ENCODE measurements at regions not wholly inside any gene's neighbourhood (a gene's known extent, or its start where the extent isn't known, plus 50 kb on each side); places are given as distances from the start of the nearest gene placed in this dataset.
A peak's percentile ranks its signal among the peaks of the same experiment; 100 is the strongest.

DNA sequence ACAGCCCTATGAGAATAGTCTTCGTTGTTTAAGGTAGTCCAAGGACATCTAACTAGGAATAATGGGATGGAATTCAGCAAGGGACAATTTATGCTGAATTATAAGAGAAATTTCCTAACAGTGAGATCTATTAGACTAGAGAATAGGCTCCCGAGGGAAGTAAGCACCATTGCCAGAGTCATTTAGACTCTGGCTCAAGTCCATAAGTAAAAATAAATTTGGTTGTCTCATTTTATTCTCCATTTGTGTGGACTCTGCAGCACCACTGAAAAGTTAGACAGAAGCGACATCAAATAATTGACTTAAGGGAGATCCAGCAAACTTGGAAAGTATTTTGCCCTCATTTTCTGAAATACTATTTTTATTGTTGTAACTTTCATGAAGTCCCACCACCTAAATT lies 129.3 kb upstream of the SMIM21 start:
- DNase-seq = no peak

DNA sequence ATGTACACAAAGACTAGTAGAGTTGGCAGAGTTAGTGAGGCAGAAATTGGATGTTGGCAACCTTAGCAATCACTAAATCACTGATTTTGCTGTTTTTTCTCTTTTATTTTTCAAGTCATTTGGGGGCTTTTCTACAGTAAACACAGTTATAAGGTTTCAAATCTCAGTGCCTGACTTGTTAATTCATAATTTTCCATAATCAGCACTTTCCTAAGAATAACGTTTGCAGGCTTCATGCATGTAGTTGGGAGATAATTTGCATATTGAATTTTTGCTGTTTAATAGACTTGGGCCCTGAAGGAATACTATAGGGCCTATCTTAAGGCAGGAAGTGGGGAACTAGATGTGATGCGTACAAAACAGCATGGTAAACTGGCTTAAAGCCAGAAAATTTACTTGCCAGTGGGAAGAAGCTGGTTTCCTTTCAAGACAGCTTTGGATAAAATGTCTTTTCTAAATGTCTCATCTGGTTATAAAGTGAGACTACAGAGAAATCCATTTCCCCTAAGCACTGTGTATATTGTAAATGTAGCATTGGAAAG lies 127.2 kb upstream of the SMIM21 start:
- DNase-seq = no peak

DNA sequence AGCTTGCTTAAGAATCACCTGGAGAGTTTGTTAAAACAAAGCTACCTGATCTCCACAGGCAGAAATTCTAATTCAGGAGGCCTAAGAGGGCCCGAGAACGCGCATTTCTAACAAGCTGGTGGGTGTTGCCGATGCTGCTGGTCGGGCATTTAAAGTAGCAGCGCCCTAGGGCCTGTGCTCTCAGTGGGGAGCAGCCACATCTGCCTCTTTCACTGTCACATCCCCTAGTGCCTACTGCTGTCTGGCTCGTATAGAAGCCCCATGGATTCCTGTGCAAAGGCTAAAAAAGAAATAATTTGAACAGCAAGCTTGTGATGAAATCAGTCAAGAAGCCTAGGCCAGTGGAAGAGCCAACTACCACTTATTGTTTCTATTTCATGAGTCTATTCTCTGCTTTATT lies 126.7 kb upstream of the SMIM21 start:
- DNase-seq = no peak

DNA sequence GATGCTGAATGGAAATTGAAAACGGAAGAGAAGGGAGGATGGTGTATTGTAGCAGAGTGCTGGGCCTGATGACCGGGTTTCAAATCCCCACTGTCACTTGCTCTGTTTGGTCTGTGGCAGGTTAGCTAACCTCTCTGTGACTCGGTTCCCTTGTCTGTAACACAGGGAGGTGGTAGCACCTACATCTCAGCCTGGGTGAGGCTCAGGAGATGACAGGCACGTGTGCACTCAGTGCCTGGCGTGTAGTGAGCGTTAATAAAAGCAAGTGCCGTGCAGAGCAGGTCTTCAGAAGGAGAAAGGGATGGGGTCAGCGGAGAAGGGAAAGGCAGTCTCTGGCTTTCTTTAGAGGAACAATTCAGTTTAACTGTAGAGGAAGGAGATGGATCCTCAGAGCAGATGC lies 125.5 kb upstream of the SMIM21 start:
- DNase-seq = no peak

DNA sequence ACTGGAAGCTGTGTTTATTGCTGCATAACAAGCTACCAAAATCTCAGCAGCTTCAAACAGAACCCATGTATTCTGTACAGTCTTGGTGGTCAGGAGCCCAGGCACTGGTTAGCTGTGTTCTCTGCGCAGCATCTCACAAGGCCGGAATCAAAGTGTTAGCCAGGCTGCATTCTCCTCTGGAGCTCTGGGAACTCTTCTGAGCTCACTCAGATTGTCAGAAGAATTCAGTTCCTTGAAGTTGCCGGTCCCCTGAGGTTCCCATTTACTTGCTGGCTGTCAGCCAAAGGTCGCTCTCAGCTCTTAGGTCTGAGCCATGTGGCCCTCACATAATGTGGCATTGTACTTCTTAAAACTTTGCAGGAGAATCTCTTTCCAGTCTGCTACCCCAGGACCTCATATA lies 123.6 kb upstream of the SMIM21 start:
- no peak for DNase-seq

DNA sequence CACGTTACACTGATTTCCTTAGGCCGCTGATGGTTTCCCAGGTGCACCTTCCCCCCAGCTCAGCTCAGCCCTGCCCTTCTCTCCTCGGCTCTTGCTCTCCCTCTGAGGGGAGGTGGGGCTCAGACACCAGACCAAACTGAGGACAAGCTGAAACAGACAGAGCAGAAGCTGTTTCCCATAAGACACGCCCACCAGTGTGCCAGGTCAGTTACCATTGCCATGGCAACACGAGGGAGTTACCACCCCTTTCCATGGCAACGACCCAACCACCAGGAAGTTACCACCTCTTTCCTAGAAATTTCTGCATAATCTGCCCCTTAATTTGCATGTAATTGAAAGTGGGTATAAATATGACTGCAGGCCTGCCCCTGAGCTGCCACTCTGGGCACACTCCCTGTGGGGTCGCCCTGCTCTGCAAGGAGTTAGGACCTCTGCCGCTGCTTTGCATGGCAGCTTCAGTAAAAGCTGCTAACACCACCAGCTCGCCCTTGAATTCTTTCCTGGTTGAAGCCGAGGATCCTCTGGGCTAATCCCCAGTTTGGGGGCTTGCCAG lies 120.9 kb upstream of the SMIM21 start:
- peak; percentile 68 for DNase-seq

DNA sequence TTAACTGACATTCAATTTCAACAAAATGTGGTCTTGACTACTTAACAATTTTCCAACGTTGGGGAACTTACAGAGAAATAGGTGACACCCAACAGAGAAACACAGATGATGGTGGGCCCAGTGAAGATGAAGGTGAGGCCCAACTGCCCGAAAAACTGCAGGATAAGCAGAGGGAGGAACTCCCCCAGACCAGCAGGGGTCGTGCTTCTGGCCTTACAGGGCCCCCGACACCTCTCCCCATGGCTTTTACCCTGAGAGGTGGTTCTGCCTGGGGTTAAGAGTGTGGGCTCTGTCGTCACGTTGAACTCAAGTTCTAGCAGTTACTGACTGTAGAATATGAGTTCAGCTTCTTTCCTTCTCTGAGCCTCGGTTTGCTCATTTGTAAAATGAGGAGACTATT lies 119.5 kb upstream of the SMIM21 start:
- DNase-seq = no peak

DNA sequence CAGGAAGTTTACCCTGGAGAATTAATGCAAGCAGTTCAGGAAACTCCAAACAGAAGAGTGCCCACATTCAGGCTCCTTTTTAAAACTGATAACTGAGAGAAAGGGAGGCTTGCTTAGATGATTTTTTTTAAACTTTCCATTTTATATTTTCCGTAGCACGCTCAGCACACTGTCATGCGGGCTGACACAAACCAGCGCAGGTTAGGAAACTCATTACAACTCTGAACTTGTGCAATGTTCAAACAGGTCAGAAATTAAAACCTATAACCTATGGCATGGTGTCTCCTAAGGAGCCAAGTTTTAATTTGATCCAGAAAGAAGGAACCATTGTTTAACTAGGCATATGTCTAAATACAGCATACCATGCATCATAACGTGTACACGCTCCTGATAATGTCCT lies 117.7 kb upstream of the SMIM21 start:
- no peak for DNase-seq

DNA sequence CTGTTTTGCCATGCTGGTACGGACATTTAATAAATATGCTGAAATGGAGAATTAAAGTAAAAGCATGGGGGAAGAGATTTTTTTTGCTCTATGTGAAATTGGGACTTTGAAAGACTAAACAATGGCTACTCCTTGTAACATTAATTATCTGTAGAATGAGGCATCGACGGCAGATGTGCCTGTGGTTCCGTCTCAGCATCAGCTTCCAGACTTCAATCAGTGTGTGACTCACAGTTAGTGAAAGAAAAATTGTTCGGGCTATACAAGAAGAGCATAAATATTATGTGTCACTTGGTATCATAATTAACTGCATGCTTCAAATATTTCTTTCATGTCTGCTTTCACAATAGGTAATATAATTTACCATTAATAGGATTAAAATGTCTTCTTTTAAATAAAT lies 117.0 kb upstream of the SMIM21 start:
- no peak for DNase-seq

DNA sequence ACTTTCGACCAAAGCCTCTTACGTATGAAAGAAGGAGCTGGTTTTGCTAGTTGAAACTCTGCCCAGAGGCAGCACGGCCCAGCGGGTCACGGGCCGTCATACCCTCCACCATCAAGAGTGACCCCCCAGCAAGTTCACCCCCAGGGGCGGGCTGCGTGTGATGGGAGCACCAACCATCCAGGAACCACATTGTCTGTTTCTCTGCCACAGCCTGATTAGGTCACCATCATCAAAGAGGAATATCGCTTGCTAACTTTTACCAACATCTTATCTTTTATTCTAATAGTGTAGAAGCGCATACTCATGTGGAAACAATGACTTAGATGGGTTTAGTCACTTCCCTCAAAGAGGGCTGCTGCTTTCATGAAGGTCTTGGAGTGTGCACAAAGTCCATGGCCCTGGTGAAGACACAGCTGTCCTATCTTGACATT lies 116.6 kb upstream of the SMIM21 start:
- DNase-seq = no peak

DNA sequence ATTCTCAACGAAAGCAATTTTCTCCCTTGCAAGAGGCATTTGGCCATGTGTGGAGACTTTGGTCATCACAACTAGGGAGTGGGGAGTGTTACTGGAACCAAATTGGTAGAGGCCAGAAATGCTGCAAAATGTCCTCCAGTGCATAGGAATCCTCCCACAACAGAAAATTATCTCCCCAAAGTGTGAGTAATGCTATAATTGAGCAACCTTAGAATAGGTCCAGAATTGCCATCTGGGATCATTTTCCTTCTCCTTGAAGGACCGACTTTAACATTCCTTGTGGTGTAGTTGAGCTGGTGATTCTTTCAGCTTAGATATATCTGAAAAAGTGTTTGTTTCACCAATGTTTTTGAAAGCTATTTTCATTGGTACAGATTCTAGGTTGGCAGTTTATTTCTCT lies 111.2 kb upstream of the SMIM21 start:
- DNase-seq = no peak

DNA sequence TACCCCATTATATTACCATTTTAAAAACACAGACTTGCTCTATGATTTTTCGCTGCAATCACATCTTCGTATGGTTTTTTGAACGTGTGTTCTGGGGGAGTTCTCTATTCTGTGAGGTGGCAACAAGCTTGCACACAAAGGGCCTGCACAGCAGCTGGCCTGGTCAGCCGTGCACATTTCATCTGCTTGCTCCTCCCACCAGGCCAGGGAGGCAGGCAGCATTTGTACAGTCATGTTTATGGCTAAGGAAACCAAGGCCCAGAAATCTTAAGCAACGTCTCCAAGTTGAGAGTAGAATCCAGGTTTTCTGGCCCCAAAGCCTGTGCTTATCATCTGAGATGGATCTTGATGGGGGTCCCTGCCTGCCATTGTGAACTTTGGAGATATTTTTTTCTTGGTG lies 106.4 kb upstream of the SMIM21 start:
- no peak for DNase-seq

DNA sequence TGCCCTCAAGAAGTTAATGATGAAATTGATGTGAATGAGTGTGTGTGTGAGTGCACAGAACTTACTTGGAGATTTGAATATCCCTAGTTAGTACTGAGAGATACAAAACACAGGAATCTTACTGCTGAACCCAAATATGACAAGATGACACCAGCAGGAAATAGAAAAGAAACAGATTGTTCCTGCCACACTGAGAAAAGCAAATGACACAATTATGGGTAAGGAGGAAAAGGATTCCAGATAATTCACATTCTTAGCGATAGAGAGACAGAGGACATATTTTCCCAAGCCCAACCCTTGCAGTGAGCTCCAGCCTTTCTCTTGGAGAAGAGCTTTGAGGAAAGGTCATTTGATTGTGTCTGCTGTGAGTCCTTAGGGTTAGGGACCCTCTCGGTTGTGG lies 105.7 kb upstream of the SMIM21 start:
- no peak for DNase-seq

DNA sequence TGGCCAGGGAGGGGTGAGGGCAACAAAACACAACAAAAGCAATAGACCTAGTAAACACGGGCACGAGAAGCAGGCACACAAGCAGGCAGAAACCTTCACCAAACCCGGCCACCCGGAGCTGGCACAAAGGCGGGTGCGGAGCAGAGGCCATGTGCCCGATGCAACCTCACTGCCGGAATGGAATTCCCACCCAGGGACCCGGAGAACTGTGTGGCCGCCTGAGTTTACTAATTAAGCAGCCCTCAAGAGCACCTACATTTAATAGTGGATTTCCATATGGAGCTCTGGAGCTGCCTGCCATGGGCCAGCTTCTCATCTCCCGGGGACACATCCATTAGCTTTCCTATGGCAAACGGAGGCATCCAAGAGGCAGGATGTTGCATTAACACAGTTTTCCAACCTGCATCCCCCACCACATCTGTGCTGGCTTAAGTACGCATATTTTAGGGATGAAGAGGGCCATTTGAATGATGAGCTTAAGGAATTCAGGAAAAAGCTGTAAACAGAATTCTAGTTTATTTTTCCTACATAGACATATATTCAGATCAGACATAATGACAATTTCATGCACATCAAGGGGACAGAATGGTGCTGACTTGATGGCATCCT lies 104.5 kb upstream of the SMIM21 start:
- DNase-seq = no peak

DNA sequence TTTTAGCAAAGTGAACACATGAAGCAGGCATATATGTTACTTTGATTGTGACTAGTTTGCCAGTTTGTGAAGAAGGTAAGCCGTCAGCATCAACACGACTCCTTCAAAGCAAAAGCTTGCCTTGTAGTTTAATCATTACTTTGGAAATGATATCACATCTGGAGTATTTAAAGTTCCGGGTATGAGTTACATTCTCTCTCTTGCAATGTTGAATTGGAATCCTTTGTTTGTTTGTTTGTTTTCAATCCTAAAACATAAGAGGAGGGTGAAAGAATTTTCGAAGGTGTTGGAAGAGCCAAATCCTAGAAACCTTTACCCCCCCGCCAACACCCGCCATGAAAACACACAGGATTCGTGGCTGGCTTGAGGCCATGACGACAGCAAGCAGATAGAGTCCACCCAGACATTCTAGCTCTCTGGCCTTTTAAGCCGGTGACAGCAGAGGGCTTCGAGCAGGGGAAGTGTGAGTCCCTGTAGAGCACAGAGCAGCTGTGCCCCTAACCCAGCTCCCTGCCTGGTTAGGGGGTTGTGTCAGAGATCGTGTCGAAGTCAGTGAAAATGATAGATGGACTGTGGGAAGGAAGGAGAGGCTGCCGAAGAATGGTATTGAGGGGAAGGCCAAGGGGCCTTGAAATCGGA lies 103.8 kb upstream of the SMIM21 start:
- DNase-seq = no peak

DNA sequence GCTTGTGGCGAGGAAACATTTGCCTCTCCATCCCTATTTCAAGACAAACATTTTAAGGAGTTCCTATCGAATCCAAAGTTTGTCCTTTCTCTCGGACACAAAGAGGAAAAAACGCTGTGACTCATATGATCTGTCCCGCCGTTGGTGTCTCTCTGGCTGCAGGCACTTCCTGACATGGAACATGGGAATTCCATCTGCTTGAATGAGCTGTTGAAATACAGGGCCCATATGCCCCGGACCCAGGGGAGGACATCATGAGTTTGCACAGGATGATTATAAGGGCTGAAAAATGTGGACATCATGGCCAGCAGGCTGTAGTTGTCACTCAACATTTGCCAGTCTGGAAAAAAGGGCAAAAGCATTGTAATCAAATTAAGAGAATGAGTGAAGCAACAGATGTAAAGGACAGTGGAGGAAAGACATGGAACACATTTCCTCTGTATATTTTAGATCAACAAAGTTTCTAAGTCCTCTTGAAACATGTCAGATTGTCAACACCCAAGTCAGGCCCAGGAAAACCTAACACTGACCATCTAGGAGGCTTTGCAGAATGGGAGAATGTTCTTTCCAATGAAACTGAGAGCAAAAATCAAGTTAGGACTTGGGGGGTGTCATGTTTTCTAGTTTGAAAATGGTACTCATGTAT lies 103.2 kb upstream of the SMIM21 start:
- DNase-seq = no peak

DNA sequence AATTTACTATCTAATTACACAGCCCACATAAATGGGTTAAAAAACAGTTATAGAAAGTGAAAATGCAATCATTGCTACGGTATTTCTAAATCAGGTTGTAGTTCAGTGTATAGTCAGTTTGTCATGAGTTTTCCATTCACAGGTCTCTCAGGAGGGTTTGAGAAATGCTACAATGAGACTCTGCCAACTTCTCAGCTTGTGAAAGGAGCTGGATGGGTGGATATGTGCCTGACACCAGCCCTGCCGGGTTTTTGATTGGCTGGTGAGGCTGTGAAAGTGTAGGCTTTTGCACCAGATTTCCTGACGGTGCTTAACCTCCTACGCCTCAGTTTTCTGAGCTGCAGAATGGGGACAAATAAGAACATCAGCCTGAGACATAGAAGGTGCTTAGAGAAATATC lies 102.6 kb upstream of the SMIM21 start:
- DNase-seq = no peak

DNA sequence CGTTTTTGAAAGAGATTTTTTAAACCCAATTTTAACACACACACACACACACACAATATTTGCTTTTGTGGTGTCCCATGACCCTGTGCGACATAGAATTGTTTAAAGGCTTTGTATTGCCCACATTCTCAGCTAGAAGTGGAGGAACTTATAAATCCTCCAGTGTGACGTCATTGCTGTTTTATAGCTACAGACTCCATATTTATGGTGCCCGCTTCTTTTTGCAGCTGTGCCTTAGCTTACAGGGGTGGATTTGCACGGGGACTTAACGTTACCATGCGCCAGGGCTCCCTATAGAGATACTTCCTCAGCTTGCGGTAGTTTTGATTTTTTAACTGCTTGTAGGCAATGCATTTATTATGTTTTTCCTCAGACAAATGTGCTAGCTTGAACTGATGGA lies 101.9 kb upstream of the SMIM21 start:
- no peak for DNase-seq

DNA sequence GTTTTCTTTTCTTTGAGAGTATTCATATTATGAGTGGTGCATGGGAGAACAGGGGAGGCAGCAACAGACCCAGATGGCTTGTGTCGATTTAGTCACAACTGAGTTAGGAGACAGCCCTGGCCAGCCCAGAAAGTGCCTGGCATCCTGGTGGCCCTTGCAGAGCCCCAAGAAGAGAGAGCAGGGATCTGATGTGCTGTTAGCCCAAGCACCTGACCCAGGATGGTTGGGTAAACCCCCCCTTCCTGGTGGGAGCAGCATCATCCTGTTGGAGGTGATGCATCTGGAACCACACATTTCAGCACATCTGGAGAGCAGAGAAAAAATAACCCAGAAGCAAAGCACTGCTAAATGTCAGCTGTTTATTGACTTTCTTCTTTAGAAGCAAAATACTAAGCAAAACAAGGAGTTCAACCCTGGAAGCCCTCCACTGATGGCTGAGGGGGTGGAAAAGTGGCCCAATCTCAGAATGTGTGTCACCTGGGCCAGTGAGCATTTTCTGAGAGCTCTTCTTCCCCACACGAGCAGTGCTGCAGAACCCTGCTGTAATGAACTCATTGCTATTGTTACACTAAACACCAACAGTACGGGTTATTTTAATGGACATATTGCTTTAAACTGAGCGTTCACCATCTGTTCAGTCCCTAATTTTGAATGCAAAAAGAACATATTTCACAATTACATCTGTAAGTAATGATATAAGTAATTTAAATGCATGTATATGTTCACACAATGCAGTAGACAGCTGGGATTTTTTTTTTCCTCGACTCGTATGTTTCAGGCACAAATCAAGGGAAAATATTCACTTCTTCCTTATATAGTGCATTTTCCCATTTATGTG lies 100.6 kb upstream of the SMIM21 start:
- no peak for DNase-seq

DNA sequence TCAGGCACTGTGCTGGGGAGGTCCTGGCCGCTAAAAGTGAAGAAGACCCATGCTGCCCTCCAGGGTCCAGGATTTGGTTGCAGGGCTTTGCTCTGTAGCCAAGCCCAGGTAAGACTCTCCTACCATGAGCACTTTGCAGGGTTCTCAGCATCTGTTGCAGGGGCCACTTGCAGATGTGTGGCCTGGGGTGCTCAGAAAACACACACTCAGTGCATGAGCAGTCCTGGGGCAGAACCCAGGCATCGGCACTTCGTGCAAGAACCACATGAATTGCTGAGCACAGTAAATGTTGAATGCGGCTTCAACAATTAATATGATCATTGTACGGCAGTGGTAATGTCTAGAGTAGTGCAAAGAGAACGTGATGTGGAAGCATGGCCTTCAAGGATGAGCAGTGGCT lies 98.5 kb upstream of the SMIM21 start:
- no peak for DNase-seq

DNA sequence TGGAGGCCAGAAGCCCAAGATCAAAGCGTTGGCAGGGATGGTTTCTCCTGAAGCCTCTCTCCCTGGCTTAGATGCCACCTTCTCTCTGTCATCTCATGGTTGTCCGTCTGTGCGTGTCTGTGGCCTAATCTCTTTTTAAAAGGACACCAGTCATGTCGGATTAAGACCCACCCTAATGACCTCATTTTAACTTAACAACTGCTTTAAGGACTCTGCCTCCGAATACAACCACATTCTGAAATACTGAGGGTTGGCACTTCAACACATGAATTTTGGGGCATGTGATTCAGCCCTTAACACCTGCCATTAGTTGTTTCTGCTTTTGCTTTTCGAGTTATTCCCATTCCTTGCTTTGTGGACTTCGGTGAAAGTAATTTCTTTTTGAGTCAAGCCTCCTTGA lies 97.8 kb upstream of the SMIM21 start:
- DNase-seq = no peak

DNA sequence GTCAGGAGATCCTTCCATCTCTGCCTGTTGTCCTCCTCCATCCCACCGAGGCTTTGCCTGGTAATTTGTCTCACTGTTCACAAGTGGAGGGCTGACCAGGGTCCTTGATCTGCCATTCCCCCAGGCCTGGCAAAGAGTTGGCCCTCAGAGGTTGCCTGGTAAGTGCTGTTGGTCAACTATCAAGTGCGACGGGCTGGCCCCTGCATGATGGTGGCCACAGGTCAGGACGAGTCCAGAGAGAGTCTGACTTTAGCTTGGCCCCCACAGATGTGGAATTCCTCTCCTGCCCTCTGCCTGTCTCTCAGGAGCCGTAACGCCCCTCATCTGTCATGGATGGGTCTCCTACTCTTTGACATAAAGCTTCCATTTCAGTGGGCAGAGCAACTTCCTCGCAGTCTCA lies 97.3 kb upstream of the SMIM21 start:
- DNase-seq = no peak

DNA sequence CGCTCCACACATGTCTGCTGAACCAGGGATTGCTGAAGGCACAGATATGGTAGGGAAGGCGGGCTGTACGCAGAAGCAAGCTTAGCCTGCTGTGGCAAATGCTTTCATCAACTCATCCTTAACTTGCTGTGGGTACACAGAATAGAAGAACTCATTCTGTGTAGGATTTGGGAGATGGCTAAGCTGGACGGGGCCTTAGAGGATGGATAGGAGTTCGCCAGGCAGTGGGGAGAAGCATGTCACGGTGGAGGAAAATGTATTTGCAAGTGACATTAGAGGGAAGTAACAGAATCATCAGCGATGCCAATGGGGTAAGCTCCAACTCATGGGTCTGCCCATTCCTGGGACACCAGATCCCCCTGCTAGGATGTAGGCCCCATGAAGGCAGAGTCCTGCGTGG lies 96.7 kb upstream of the SMIM21 start:
- DNase-seq = no peak

Measured in COR-L47 (cell line).